ENCODE measurements at regions not wholly inside any gene's neighbourhood (a gene's known extent, or its start where the extent isn't known, plus 50 kb on each side); places are given as distances from the start of the nearest gene placed in this dataset.

DNA sequence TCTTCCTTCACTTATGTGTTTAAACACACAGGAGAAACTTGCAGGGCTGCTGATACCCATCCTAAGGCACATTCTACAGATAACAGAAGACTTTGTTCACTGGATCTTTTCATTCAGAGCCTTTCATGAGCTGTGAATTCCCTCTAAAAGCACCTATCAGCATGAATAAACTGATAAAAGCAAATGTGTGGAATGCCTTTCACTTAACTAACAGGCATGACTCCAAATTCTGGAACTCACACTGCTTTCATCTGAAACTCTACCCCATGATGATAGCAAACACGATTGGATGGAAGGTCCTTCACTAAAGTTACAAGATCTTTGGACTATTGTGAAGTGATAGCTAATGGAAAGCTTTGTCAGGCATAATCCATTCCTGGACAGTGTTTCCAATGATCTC is 457.3 kb downstream of the EFNB2 start:
- no peak for TF ChIP-seq CTCF (IDR thresholded peaks at IDR 0.05; ENCODE audit: low read depth, low read length, poor library complexity, severe bottlenecking)
- no peak for TF ChIP-seq EZH2phosphoT487 (IDR thresholded peaks at IDR 0.05; ENCODE audit: borderline replicate concordance, low read length)
